T-helper 1 cell treated with Interleukin-12 subunit alpha and Interleukin-12 subunit beta and Interleukin-4 antibody, amounts not matched to agents 30 ng/mL and 1 ng/mL, for 36 hours (primary cell): ENCODE measurements at regions not wholly inside any gene's neighbourhood (a gene's known extent, or its start where the extent isn't known, plus 50 kb on each side); places are given as distances from the start of the nearest gene placed in this dataset.

Experiments used
- intact Hi-C: fragments of 100-400 bp; cut with micrococcal nuclease; formaldehyde crosslinking; loops from one replicate; pipeline ENCODE4 v1.15.1; 2024

DNA sequence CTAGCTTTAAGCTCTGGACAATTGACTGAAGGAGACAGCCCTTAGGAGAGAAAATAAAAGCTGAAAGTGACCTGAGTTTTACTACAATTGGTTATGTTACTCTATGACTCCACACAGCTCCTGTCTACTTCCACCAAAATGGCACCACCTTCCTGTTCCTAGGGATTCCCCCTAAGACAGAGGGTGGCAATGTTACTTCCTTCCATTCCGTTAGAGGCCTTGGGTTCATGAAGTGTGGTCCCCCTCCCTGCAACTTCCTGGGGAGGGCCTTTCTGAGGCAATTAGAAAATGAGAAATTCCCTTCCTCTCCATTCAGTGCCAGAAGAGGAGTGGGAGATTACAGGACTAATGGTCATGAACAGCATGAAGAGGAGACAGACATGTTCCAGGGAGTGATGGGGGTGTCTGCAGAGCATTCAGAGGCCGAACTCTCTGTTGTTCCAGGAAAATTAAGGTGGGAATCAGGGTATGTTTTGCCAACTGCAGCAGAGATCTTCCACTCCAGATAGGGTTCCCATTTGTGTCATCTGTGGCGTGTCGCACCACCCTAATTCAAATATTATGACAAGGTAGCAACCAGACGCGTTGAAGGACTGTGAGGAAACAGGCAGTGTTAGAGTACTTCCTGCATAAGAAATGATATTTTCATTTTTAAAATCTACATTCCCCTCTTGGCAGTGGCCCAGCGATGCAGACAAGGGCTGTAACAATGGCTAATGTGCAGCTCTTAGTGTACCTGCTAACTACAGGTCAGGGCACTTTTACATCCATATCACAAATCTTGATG lies 53.1 kb upstream of the TRIM67 start:
- intact Hi-C loops = no loop called here

- intact Hi-C loops = no loop called here
These were observed 54.1 kb upstream of the TRIM67 start for GRCh38 chr1:231107600-231108326.

DNA sequence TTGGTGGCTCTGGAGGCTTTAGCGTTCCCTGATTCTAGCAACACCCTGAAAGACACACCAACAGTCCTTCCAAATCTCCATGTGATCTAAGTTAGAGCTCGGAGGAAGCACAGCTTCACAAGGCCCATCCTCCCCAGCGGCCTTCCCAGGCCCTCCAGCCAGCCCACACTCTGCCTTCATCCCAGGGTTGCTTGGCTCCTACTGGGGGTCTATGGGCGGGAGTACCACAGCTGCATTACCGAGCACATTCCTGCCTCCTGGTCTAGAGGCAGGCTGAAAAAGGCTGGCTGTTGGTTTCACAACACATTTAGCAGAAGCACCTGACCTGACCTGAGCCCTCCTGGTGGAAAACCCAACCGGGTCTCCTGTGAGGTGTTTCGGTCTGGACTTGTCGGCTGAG lies 54.7 kb upstream of the TRIM67 start:
- intact Hi-C loops = no loop called here

DNA sequence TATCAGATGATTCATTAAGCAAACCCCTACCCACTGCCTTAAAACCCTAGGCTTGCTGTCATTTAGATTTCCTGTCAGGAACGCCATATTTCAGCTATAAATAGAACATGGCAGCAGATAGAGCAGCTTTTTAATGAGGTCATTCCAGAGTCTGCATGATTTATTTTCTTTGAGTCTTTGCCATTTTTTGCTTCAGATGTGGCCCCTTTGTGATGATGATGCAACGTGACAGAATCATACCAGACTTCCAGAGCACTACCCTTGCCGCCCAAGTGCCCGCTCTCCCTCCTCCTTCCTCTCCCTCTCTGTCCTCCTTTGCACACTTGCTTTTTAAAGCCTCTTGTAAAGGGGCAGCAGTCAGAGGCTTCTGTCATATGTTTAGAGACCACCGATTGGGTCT lies 55.5 kb upstream of the TRIM67 start:
- intact Hi-C loops = no loop called here

DNA sequence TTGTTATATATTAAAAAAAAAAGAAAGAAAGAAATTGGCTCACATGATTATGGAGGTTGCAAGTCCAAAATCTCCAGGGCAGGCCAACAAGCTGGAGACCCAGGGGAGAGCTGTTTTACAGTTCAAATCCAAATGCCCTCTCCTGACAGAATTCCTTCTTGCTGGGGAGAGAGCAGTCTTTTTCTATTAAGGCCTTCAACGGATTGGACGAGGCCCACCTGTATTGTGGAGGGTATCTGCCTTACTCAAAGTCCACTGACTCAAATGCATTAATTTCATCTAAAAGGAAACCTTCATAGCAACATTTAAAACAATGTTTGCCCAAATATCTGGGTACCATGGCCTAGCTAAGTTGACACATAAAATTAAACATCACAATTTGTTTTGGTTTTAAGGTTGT lies 56.9 kb upstream of the TRIM67 start:
- intact Hi-C loops = no loop called here

DNA sequence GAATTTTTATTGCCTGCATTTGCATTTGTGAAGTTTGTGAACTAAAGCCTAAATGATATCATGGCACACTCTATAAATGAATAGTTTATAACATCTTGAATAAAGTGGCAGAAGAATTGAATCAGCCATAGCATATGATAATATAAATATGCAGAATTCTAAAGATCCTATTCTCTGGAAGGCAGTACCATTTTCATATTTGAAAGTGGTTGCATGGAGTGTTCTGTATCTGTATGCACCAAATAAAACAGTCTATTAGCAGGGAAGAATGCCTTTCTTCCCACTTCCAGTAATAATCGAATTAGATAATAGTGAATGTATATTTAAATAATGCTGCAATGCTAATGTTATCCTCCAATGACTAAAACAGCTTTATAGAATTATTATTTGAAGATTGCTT lies 57.9 kb upstream of the TRIM67 start:
- intact Hi-C loops = no loop called here

DNA sequence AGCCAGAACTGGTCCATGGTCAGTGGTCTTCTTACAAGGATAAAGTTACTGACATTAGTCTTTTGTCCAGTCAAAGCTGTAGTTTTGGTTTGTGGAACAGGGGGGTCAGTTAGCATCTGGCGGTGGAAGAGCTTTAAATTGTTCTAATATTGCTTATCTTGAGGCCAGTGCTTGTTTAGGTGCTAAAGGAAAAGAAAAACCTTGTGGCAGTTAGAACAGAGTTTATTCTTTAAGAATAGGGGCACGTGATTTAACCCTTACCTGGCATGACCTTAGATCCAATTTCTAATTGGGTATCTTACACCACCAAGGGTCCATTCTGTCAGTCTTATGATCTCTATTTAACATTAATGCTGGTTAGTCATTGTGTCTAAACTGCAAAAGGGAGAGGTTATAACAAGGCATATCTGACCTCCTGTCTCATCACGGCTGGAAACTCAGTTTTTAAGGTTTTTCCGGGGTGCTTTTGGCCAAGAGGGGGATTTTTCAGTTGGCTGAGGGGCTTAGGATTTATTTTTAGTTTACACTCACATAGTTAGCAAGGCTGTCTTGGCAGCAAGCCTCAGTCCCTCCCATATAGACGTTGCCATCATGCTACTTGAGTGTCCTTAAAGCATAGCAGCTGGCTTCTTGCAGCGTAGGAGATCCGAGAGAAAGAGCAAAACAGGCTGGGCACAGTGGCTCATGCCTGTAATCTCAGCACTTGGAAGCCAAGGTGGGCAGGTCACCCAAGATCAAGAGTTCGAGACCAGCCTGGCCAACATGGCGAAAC lies 60.1 kb upstream of the FAM89A start:
- intact Hi-C loops = no loop called here

- intact Hi-C loops = no loop called here
These were observed 59.3 kb upstream of the FAM89A start for GRCh38 chr1:231099311-231099710.

GRCh38 chr1:231095595-231095994 lies 55.5 kb upstream of the FAM89A start:
- intact Hi-C loops = no loop called here

- intact Hi-C loops = no loop called here
These were observed 54.4 kb upstream of the FAM89A start for GRCh38 chr1:231094421-231094820.

DNA sequence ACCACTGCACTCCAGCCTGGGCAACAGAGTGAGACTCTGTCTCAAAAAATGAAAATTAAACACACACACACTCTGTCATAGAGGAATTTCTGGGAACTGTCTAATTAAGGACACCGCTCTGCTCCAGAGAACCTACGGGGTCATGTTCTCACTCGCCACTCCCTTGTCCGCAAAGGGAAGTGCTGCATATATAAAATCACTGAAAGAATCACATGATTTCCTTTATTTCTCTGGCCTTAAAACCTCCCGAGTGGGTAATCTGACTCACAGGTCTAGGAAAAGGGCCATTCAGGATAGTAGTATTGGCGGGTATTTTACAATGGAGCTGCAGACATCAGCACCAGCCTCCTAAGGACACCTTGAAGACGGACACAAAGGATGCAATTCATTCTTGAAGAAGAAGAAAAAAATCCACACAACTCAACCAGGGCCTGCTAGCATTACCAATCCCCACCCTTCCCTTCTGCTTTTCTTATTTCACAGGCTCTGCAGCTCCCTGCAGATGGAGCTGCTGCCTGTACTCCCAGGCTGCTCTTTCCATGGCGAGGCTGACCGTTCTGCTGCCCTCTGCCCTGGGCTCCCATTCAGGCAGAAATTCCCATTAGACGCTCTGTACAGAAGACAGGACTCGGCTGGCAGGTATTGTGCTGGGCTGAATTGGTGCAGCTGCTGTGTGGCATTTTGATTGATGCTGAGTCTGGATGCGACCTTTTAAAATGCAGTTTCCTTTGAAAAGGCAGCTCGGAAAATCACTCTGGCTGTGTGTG lies 53.3 kb upstream of the FAM89A start:
- intact Hi-C loops = loop anchor here (2.0 kb wide), 1 partner anchor 115 kb away; the partner anchor contains the start of genes ARV1 and TTC13

- intact Hi-C loops = loop anchor here (1.0 to 2.0 kb wide), 3 partner anchors 114 to 175 kb away; partner anchors contain the start of genes ARV1 and TTC13
These were observed 52.3 kb upstream of the FAM89A start for GRCh38 chr1:231092380-231092779.

GRCh38 chr1:231091831-231092301 lies 51.8 kb upstream of the FAM89A start:
- intact Hi-C loops = loop anchor here (1.0 to 2.0 kb wide), 3 partner anchors 113 to 175 kb away; partner anchors contain the start of genes ARV1 and TTC13

DNA sequence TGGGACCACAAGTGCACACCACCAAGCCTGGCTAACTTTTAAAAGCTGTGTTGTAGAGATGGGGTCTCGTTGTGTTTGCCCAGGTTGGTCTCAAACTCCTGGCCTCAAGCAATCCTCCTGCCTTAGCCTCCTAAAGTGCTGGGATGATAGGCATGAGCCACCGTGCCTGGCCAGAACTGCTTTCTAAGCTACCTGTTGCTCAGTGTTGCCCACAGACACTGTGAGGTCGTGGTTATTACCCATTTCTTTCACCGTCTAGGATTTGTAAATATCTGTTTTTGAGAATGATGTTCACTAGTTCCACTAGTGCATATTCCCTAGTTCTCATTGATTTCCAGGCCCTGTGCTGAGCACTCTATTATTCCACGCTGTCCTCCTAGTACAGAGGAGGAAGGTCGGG lies 51.4 kb upstream of the FAM89A start:
- intact Hi-C loops = no loop called here
